ENCODE measurements at regions not wholly inside any gene's neighbourhood (a gene's known extent, or its start where the extent isn't known, plus 50 kb on each side); places are given as distances from the start of the nearest gene placed in this dataset.

DNA sequence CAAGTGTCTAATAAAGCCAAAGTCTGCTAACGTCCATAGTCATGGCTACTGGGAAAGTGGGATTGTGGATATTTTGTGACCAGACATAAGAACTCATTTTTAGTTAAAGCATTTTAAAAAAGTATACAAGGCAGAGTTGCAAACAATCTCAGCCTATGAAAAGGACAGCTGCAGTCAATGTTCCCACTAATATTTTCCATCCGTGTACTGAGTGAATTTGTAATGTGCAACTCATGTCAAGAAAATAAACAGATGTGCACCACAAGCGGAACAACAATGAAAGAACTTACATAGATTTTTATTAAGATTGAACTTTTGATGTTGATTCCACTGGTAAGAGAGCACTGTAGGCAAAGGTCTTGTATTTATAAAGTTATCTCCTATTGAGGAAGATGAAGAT lies 231.3 kb upstream of the SEMA6D start:
- Histone ChIP-seq H2BK12ac (ENCODE audit: low read length) (no peak overlapping the region), H3K4me3 (ENCODE audit: low read depth, low read length) (no peak overlapping the region), H3K79me2 (ENCODE audit: control insufficient read depth, insufficient read depth, low read length, poor library complexity) (no peaks in the 10 kb centered on the region), H3K9me3 (ENCODE audit: insufficient read depth, low read depth, low read length) (no peaks in the 10 kb centered on the region), H3K18ac (ENCODE audit: low read length) (no peak overlapping the region), H3K23ac (ENCODE audit: low read length) (no peak overlapping the region), H3K36me3 (ENCODE audit: control insufficient read depth in 1 of 2, insufficient read depth in 2 of 2, low read length in 2 of 2) (no peaks in the 10 kb centered on the region), H3K27me3 (ENCODE audit: insufficient read depth, low read length) (no peaks in the 10 kb centered on the region), H3K79me1 (ENCODE audit: low read length) (no peaks in the 10 kb centered on the region), H2BK120ac (ENCODE audit: insufficient read depth, low read length, poor library complexity) (no peak overlapping the region), H3K4ac (ENCODE audit: low read depth, low read length) (no peak overlapping the region), H3K9ac (ENCODE audit: low read length) (no peak overlapping the region), H4K91ac (ENCODE audit: low read depth, low read length) (no peak overlapping the region), H2AFZ (ENCODE audit: insufficient read depth, low read length, poor library complexity) (no peak overlapping the region), H4K8ac (ENCODE audit: low read depth, low read length) (no peak overlapping the region), H2AK5ac (ENCODE audit: low read length) (no peak overlapping the region), H2BK5ac (ENCODE audit: low read depth, low read length, poor library complexity) (no peak overlapping the region), H3K14ac (ENCODE audit: low read length) (no peak overlapping the region), H3K4me2 (ENCODE audit: low read length) (no peak overlapping the region), H4K12ac (ENCODE audit: low read depth, low read length) (no peak overlapping the region), H3K4me1 (ENCODE audit: control insufficient read depth in 1 of 2, insufficient read depth in 2 of 2, low read length in 2 of 2) (no peaks in the 10 kb centered on the region), H3K27ac (ENCODE audit: low read depth, low read length) (no peak overlapping the region)
- no peak for DNase-seq
- no CpG with 5 or more reads among the region's 3 CpGs for WGBS (ENCODE audit: extremely low coverage, insufficient coverage, insufficient read length)

- Histone ChIP-seq H4K12ac (ENCODE audit: low read depth, low read length) (no peak overlapping the region), H3K4me3 (ENCODE audit: low read depth, low read length) (no peak overlapping the region), H3K9me3 (ENCODE audit: insufficient read depth, low read depth, low read length) (no peaks in the 10 kb centered on the region), H2AFZ (ENCODE audit: insufficient read depth, low read length, poor library complexity) (no peak overlapping the region), H4K8ac (ENCODE audit: low read depth, low read length) (no peak overlapping the region), H3K18ac (ENCODE audit: low read length) (no peak overlapping the region), H2BK5ac (ENCODE audit: low read depth, low read length, poor library complexity) (no peak overlapping the region), H3K79me1 (ENCODE audit: low read length) (no peaks in the 10 kb centered on the region), H3K9ac (ENCODE audit: low read length) (no peak overlapping the region), H2BK12ac (ENCODE audit: low read length) (no peak overlapping the region), H3K27me3 (ENCODE audit: insufficient read depth, low read length) (no peaks in the 10 kb centered on the region), H3K4me1 (ENCODE audit: control insufficient read depth in 1 of 2, insufficient read depth in 2 of 2, low read length in 2 of 2) (no peaks in the 10 kb centered on the region), H4K91ac (ENCODE audit: low read depth, low read length) (no peak overlapping the region), H3K4ac (ENCODE audit: low read depth, low read length) (no peak overlapping the region), H2AK5ac (ENCODE audit: low read length) (no peak overlapping the region), H3K79me2 (ENCODE audit: control insufficient read depth, insufficient read depth, low read length, poor library complexity) (no peaks in the 10 kb centered on the region), H3K27ac (ENCODE audit: low read depth, low read length) (no peak overlapping the region), H3K36me3 (ENCODE audit: control insufficient read depth in 1 of 2, insufficient read depth in 2 of 2, low read length in 2 of 2) (no peaks in the 10 kb centered on the region), H2BK120ac (ENCODE audit: insufficient read depth, low read length, poor library complexity) (no peak overlapping the region), H3K14ac (ENCODE audit: low read length) (no peak overlapping the region), H3K4me2 (ENCODE audit: low read length) (no peak overlapping the region), H3K23ac (ENCODE audit: low read length) (no peak overlapping the region)
- no peak for DNase-seq
These were observed 225.1 kb upstream of the SEMA6D start for GRCh38 chr15:47492195-47492594.

DNA sequence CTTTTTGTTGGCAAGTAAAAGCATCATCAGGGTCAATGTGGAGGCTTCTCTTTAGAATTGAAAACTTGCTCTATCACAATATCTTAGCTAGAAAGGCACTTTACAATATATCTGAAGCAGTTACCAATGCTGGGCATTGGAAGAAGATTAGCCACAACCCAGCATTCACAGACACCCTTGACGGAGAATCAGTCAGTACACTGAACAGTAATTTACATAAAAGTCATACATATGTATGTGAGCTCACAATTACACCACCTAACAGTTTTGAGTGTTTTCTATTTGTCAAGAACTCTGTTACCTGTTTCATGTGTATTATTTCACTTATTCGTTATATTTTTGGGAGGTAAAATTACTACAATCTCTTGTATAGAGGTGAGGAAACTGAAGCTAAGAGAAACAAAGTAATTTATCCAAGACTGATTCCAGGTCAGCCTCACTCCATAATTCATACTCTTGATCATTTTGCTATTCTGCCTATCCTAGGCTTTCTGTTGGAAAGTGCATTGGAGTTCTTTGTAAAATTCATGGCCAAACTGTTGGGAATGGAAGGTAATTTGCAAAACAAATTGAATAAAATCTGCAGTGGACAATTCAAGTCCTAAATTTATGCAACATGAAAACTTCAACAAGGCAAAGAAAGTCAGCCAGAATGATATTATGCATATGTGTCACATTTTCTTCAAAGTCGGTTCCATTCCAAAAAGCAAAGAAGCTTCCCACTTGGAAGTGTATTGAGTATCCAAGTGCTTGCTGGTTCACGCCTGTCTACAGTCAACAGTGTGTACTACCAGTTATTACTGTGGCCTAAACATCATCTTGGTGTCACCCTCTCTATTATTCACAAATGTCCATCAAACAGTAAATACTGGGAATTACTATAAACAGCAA lies 223.7 kb upstream of the SEMA6D start:
- H3K14ac ChIP-seq (ENCODE audit: low read length) = no peak overlapping the region
- H3K23ac ChIP-seq (ENCODE audit: low read length) = no peak overlapping the region
- no peaks in the 10 kb centered on the region for H3K79me2 ChIP-seq (ENCODE audit: control insufficient read depth, insufficient read depth, low read length, poor library complexity)
- no peak overlapping the region for H3K9ac ChIP-seq (ENCODE audit: low read length)
- no peak for DNase-seq
- no peak overlapping the region for H4K91ac ChIP-seq (ENCODE audit: low read depth, low read length)
- H2BK12ac ChIP-seq (ENCODE audit: low read length) = no peak overlapping the region
- no peak overlapping the region for H3K4me2 ChIP-seq (ENCODE audit: low read length)
- no peak overlapping the region for H3K4ac ChIP-seq (ENCODE audit: low read depth, low read length)
- no peak overlapping the region for H3K18ac ChIP-seq (ENCODE audit: low read length)
- H2AFZ ChIP-seq (ENCODE audit: insufficient read depth, low read length, poor library complexity) = no peak overlapping the region
- no peaks in the 10 kb centered on the region for H3K9me3 ChIP-seq (ENCODE audit: insufficient read depth, low read depth, low read length)
- no peaks in the 10 kb centered on the region for H3K4me1 ChIP-seq (ENCODE audit: control insufficient read depth in 1 of 2, insufficient read depth in 2 of 2, low read length in 2 of 2)
- H2BK5ac ChIP-seq (ENCODE audit: low read depth, low read length, poor library complexity) = no peak overlapping the region
- H2AK5ac ChIP-seq (ENCODE audit: low read length) = no peak overlapping the region
- no peaks in the 10 kb centered on the region for H3K79me1 ChIP-seq (ENCODE audit: low read length)
- H4K8ac ChIP-seq (ENCODE audit: low read depth, low read length) = no peak overlapping the region
- no peak overlapping the region for H3K27ac ChIP-seq (ENCODE audit: low read depth, low read length)
- H3K27me3 ChIP-seq (ENCODE audit: insufficient read depth, low read length) = no peaks in the 10 kb centered on the region
- H2BK120ac ChIP-seq (ENCODE audit: insufficient read depth, low read length, poor library complexity) = no peak overlapping the region
- no peaks in the 10 kb centered on the region for H3K36me3 ChIP-seq (ENCODE audit: control insufficient read depth in 1 of 2, insufficient read depth in 2 of 2, low read length in 2 of 2)
- no peak overlapping the region for H4K12ac ChIP-seq (ENCODE audit: low read depth, low read length)
- WGBS (ENCODE audit: extremely low coverage, insufficient coverage, insufficient read length) = no CpG with 5 or more reads among the region's 4 CpGs
- no peak overlapping the region for H3K4me3 ChIP-seq (ENCODE audit: low read depth, low read length)

GRCh38 chr15:47496343-47497185 lies 220.7 kb upstream of the SEMA6D start:
- H2BK5ac ChIP-seq (ENCODE audit: low read depth, low read length, poor library complexity) = no peak overlapping the region
- no peak overlapping the region for H3K23ac ChIP-seq (ENCODE audit: low read length)
- no peaks in the 10 kb centered on the region for H3K79me1 ChIP-seq (ENCODE audit: low read length)
- no peak overlapping the region for H3K4ac ChIP-seq (ENCODE audit: low read depth, low read length)
- H4K8ac ChIP-seq (ENCODE audit: low read depth, low read length) = no peak overlapping the region
- H2AFZ ChIP-seq (ENCODE audit: insufficient read depth, low read length, poor library complexity) = no peak overlapping the region
- DNase-seq = peak in 1 of 2 donors; percentile 79
- no peak overlapping the region for H2BK120ac ChIP-seq (ENCODE audit: insufficient read depth, low read length, poor library complexity)
- no peaks in the 10 kb centered on the region for H3K9me3 ChIP-seq (ENCODE audit: insufficient read depth, low read depth, low read length)
- no peak overlapping the region for H3K18ac ChIP-seq (ENCODE audit: low read length)
- no peaks in the 10 kb centered on the region for H3K36me3 ChIP-seq (ENCODE audit: control insufficient read depth in 1 of 2, insufficient read depth in 2 of 2, low read length in 2 of 2)
- H3K79me2 ChIP-seq (ENCODE audit: control insufficient read depth, insufficient read depth, low read length, poor library complexity) = no peaks in the 10 kb centered on the region
- H3K14ac ChIP-seq (ENCODE audit: low read length) = no peak overlapping the region
- H3K4me1 ChIP-seq (ENCODE audit: control insufficient read depth in 1 of 2, insufficient read depth in 2 of 2, low read length in 2 of 2) = no peaks in the 10 kb centered on the region
- H2BK12ac ChIP-seq (ENCODE audit: low read length) = no peak overlapping the region
- no peak overlapping the region for H4K91ac ChIP-seq (ENCODE audit: low read depth, low read length)
- no peaks in the 10 kb centered on the region for H3K27me3 ChIP-seq (ENCODE audit: insufficient read depth, low read length)
- H3K27ac ChIP-seq (ENCODE audit: low read depth, low read length) = no peak overlapping the region
- H2AK5ac ChIP-seq (ENCODE audit: low read length) = no peak overlapping the region
- no CpG with 5 or more reads among the region's 5 CpGs for WGBS (ENCODE audit: extremely low coverage, insufficient coverage, insufficient read length)
- no peak overlapping the region for H3K4me2 ChIP-seq (ENCODE audit: low read length)
- no peak overlapping the region for H3K9ac ChIP-seq (ENCODE audit: low read length)
- H3K4me3 ChIP-seq (ENCODE audit: low read depth, low read length) = no peak overlapping the region
- H4K12ac ChIP-seq (ENCODE audit: low read depth, low read length) = no peak overlapping the region
